GM23338 (cell line): ENCODE measurements at regions not wholly inside any gene's neighbourhood (a gene's known extent, or its start where the extent isn't known, plus 50 kb on each side); places are given as distances from the start of the nearest gene placed in this dataset.

Experiments used
- CREB1 ChIP-seq: fragments of 250-450 bp; sonication (Bioruptor Pico); IDR thresholded peaks from 2 replicates; pipeline ENCODE4 v1.5.0; 2020; ENCODE audit warnings: low read depth, mild to moderate bottlenecking, moderate library complexity
- EZH2 ChIP-seq: fragments of 200-600 bp; sonication (generic); IDR thresholded peaks from one replicate; pipeline ENCODE4 v1.8.0; 2017; ENCODE audit warnings: antibody characterized with exemption, mild to moderate bottlenecking, low read depth; ENCODE audit not compliant: unreplicated experiment
- EZH2phosphoT487 ChIP-seq: fragments of 200-600 bp; sonication (generic); IDR thresholded peaks from one replicate; pipeline ENCODE4 v1.8.1; 2018; ENCODE audit warnings: antibody characterized with exemption; ENCODE audit not compliant: unreplicated experiment
- JUNB ChIP-seq: IDR thresholded peaks from one replicate; pipeline ENCODE4 v1.6.1; 2016; ENCODE audit warnings: antibody characterized with exemption; ENCODE audit not compliant: unreplicated experiment
- NANOG ChIP-seq: IDR thresholded peaks from 2 replicates; pipeline ENCODE4 v1.6.1; 2016; ENCODE audit warnings: antibody characterized with exemption, borderline replicate concordance
- POLR2AphosphoS5 ChIP-seq: IDR thresholded peaks from 2 replicates; pipeline ENCODE4 v1.6.1; 2016; ENCODE audit warnings: antibody characterized with exemption, low read depth
- STAT1 ChIP-seq: IDR thresholded peaks from one replicate; pipeline ENCODE4 v1.6.1; 2016; ENCODE audit warnings: antibody characterized with exemption; ENCODE audit not compliant: unreplicated experiment
- ZNF331 ChIP-seq: fragments of 250-450 bp; sonication (Bioruptor Pico); IDR thresholded peaks from 2 replicates; pipeline ENCODE4 v1.5.0; 2020; ENCODE audit warnings: low read depth, mild to moderate bottlenecking, moderate library complexity
- TF ChIP-seq, protein P1 (sequence below), 2 experiments: fragments of 200-600 bp in 1 of 2; sonication (generic) in 1 of 2; conservative IDR thresholded peaks; 2 replicates each; pipeline versions ENCODE4 v1.5.1 to v1.6.1; 2016 to 2017; ENCODE audit warnings: antibody characterized with exemption in 2 of 2, low read depth in 2 of 2, mild to moderate bottlenecking in 2 of 2, moderate library complexity in 1 of 2
- TF ChIP-seq, protein P2 (sequence below): IDR thresholded peaks from one replicate; pipeline ENCODE4 v1.6.1; 2018; ENCODE audit warnings: antibody characterized with exemption; ENCODE audit not compliant: unreplicated experiment
- TF ChIP-seq, protein P3 (sequence below): IDR thresholded peaks from 2 replicates; pipeline ENCODE4 v1.6.1; 2016; ENCODE audit warnings: antibody characterized with exemption

DNA sequence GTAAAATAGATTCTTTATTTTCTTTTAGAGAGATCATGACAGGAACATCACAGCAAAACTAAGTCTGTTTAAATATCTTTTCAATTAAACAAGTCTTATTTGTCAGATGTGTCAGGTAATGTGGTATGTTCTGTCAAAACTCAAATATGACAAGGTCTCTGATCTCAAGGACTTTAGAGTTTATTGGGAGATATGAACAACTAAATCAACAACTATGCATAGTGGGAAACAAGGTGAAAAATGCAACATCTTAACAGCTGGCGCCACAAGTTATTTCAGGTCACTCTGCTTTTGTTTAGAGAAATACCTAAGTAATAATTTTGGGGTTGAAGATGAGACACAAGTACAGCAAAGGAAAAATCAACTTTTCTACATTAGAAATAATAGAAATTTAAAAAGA is 779.4 kb upstream of the ADGRL4 start:
- no peak for TF ChIP-seq EZH2
- no peak for TF ChIP-seq JUNB
- TF ChIP-seq, protein P1, sequence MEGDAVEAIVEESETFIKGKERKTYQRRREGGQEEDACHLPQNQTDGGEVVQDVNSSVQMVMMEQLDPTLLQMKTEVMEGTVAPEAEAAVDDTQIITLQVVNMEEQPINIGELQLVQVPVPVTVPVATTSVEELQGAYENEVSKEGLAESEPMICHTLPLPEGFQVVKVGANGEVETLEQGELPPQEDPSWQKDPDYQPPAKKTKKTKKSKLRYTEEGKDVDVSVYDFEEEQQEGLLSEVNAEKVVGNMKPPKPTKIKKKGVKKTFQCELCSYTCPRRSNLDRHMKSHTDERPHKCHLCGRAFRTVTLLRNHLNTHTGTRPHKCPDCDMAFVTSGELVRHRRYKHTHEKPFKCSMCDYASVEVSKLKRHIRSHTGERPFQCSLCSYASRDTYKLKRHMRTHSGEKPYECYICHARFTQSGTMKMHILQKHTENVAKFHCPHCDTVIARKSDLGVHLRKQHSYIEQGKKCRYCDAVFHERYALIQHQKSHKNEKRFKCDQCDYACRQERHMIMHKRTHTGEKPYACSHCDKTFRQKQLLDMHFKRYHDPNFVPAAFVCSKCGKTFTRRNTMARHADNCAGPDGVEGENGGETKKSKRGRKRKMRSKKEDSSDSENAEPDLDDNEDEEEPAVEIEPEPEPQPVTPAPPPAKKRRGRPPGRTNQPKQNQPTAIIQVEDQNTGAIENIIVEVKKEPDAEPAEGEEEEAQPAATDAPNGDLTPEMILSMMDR (conservative IDR thresholded peaks at IDR 0.05; ENCODE audit: low read depth in 2 of 2): no peak
- no peak for TF ChIP-seq ZNF331 (CRISPR knock-in tag)
- TF ChIP-seq, protein P2, sequence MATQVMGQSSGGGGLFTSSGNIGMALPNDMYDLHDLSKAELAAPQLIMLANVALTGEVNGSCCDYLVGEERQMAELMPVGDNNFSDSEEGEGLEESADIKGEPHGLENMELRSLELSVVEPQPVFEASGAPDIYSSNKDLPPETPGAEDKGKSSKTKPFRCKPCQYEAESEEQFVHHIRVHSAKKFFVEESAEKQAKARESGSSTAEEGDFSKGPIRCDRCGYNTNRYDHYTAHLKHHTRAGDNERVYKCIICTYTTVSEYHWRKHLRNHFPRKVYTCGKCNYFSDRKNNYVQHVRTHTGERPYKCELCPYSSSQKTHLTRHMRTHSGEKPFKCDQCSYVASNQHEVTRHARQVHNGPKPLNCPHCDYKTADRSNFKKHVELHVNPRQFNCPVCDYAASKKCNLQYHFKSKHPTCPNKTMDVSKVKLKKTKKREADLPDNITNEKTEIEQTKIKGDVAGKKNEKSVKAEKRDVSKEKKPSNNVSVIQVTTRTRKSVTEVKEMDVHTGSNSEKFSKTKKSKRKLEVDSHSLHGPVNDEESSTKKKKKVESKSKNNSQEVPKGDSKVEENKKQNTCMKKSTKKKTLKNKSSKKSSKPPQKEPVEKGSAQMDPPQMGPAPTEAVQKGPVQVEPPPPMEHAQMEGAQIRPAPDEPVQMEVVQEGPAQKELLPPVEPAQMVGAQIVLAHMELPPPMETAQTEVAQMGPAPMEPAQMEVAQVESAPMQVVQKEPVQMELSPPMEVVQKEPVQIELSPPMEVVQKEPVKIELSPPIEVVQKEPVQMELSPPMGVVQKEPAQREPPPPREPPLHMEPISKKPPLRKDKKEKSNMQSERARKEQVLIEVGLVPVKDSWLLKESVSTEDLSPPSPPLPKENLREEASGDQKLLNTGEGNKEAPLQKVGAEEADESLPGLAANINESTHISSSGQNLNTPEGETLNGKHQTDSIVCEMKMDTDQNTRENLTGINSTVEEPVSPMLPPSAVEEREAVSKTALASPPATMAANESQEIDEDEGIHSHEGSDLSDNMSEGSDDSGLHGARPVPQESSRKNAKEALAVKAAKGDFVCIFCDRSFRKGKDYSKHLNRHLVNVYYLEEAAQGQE: no peak
- TF ChIP-seq POLR2AphosphoS5: no peak
- no peak for TF ChIP-seq EZH2phosphoT487
- no peak for TF ChIP-seq CREB1 (CRISPR knock-in tag)
- no peak for TF ChIP-seq STAT1
- TF ChIP-seq, protein P3, sequence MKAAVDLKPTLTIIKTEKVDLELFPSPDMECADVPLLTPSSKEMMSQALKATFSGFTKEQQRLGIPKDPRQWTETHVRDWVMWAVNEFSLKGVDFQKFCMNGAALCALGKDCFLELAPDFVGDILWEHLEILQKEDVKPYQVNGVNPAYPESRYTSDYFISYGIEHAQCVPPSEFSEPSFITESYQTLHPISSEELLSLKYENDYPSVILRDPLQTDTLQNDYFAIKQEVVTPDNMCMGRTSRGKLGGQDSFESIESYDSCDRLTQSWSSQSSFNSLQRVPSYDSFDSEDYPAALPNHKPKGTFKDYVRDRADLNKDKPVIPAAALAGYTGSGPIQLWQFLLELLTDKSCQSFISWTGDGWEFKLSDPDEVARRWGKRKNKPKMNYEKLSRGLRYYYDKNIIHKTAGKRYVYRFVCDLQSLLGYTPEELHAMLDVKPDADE: no peak
- no peak for TF ChIP-seq NANOG
